ENCODE measurements at regions not wholly inside any gene's neighbourhood (a gene's known extent, or its start where the extent isn't known, plus 50 kb on each side); places are given as distances from the start of the nearest gene placed in this dataset.

DNA sequence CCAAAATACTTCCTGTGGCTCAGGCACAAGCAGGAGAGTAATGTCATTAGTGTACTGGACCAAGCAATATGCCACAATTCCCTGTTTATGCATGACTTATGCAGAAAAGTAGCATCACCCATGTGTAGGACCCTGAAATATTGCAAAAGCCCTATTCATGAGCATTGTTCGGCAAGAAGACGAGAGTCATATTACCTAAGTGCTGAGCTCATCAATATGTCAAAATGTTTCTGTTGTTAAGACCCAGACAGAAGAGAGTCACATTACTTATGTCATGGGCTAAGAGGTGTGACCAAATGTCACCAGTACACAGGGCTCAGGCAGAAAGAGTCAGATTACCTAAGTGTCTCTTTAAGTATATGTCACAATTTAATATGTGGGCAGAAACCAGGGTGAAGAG, 1172.6 kb upstream of the AMELY start:
- Mint-ChIP-seq H3K4me1 (no peaks in the 10 kb centered on the region), H3K27ac (no peak overlapping the region), H3K27me3 (no peaks in the 10 kb centered on the region), H3K4me3 (no peak overlapping the region), H3K9me3 (peaks cover 0 to 7% (median 0%) of the 10 kb centered on the region in 3 donors), H3K36me3 (no peaks in the 10 kb centered on the region)
- no CpG with 5 or more reads among the region's 2 CpGs for WGBS (ENCODE audit: insufficient coverage)
- no peaks in the 10 kb centered on the region for H3K27me3 ChIP-seq (replicated peaks in 1 of 2; ENCODE audit: control insufficient read depth in 2 of 2, extremely low read depth in 1 of 2, insufficient read depth in 2 of 2, low read length in 1 of 2)
- no peaks in the 10 kb centered on the region for H3K36me3 ChIP-seq (ENCODE audit: control insufficient read depth in 2 of 2, extremely low read depth in 1 of 2, insufficient read depth in 1 of 2, low read length in 1 of 2)
- ATAC-seq (replicated peaks in 1 of 4) = no peak
- H3K27ac ChIP-seq (ENCODE audit: low read length) = no peak overlapping the region
- ChIA-PET POLR2A (no interaction called here), CTCF (no interaction called here)
- H3K9me3 ChIP-seq = no peaks in the 10 kb centered on the region
- H3K4me3 ChIP-seq (ENCODE audit: control insufficient read depth in 1 of 2, extremely low read depth in 1 of 2, low read length in 1 of 2) = no peak overlapping the region
- no peaks in the 10 kb centered on the region for H3K4me1 ChIP-seq (ENCODE audit: control insufficient read depth in 1 of 2, extremely low read depth in 1 of 2, insufficient read depth in 2 of 2, low read length in 2 of 2)
- no peak for DNase-seq

DNA sequence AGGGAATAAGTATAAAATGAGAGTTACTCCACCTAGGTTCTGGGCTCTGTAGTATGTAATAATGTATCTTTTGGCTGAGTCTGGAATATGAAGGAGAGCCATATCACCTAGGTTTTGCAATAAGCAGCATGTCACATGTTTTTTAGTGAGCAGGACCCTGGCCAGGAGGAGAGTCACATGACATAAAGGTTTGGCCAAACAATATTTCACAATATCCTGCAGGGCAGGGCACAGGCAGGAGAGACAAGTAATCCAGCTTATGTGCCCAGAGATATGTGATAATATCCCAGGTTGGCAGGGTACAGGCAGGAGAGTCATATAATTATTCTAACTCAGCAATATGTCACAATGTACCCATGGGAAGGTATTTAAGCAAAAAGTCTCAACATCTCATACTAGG, 1169.6 kb upstream of the AMELY start:
- Mint-ChIP-seq H3K9me3 (peaks cover 0 to 7% (median 0%) of the 10 kb centered on the region in 3 donors), H3K36me3 (no peaks in the 10 kb centered on the region), H3K27me3 (no peaks in the 10 kb centered on the region), H3K4me3 (no peak overlapping the region), H3K4me1 (no peaks in the 10 kb centered on the region), H3K27ac (no peak overlapping the region)
- ATAC-seq (replicated peaks in 1 of 4) = no peak
- no peak overlapping the region for H3K4me3 ChIP-seq (ENCODE audit: control insufficient read depth in 1 of 2, extremely low read depth in 1 of 2, low read length in 1 of 2)
- CTCF ChIA-PET = no interaction called here
- H3K9me3 ChIP-seq = no peaks in the 10 kb centered on the region
- no peak for DNase-seq
- H3K27ac ChIP-seq (ENCODE audit: low read length) = no peak overlapping the region
- no peaks in the 10 kb centered on the region for H3K4me1 ChIP-seq (ENCODE audit: control insufficient read depth in 1 of 2, extremely low read depth in 1 of 2, insufficient read depth in 2 of 2, low read length in 2 of 2)
- no peaks in the 10 kb centered on the region for H3K27me3 ChIP-seq (replicated peaks in 1 of 2; ENCODE audit: control insufficient read depth in 2 of 2, extremely low read depth in 1 of 2, insufficient read depth in 2 of 2, low read length in 1 of 2)
- POLR2A ChIA-PET = no interaction called here
- H3K36me3 ChIP-seq (ENCODE audit: control insufficient read depth in 2 of 2, extremely low read depth in 1 of 2, insufficient read depth in 1 of 2, low read length in 1 of 2) = no peaks in the 10 kb centered on the region

DNA sequence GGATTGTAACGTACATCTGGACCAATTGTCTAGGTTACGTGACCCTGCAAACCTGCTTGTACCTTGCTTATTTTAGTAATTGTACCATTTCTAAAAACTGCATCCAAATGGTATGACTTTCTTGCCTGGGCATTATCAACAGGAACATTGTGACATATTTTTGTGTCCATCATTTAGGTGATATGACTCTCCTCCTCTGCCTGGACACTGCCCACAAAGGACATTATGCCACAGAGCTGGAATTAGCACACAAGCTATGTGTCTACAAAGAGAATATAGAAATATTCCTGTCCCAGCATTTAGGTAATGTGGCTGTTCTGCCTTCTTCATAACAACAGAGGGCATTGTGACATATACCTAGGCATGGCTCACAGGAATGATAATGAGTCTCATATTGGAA, 1153.7 kb upstream of the AMELY start:
- ChIA-PET CTCF (no interaction called here), POLR2A (no interaction called here)
- H3K4me3 ChIP-seq (ENCODE audit: control insufficient read depth in 1 of 2, extremely low read depth in 1 of 2, low read length in 1 of 2) = no peak overlapping the region
- ATAC-seq (replicated peaks in 1 of 4) (no peak), DNase-seq (no peak)
- no peaks in the 10 kb centered on the region for H3K36me3 ChIP-seq (ENCODE audit: control insufficient read depth in 2 of 2, extremely low read depth in 1 of 2, insufficient read depth in 1 of 2, low read length in 1 of 2)
- H3K27me3 ChIP-seq (replicated peaks in 1 of 2; ENCODE audit: control insufficient read depth in 2 of 2, extremely low read depth in 1 of 2, insufficient read depth in 2 of 2, low read length in 1 of 2) = no peaks in the 10 kb centered on the region
- H3K27me3 Mint-ChIP-seq = no peaks in the 10 kb centered on the region
- no peaks in the 10 kb centered on the region for H3K4me1 Mint-ChIP-seq
- no peak overlapping the region for H3K4me3 Mint-ChIP-seq
- no peaks in the 10 kb centered on the region for H3K36me3 Mint-ChIP-seq
- H3K9me3 ChIP-seq = no peaks in the 10 kb centered on the region
- no peaks in the 10 kb centered on the region for H3K4me1 ChIP-seq (ENCODE audit: control insufficient read depth in 1 of 2, extremely low read depth in 1 of 2, insufficient read depth in 2 of 2, low read length in 2 of 2)
- peaks cover 0 to 9% (median 0%) of the 10 kb centered on the region in 3 donors for H3K9me3 Mint-ChIP-seq
- 47% methylated on average over 2 of the region's 2 CpGs for WGBS (ENCODE audit: insufficient coverage)
- no peak overlapping the region for H3K27ac Mint-ChIP-seq
- H3K27ac ChIP-seq (ENCODE audit: low read length) = no peak overlapping the region

- no peak for DNase-seq
- no peaks in the 10 kb centered on the region for H3K4me1 ChIP-seq (ENCODE audit: control insufficient read depth in 1 of 2, extremely low read depth in 1 of 2, insufficient read depth in 2 of 2, low read length in 2 of 2)
- no peak for ATAC-seq (replicated peaks in 1 of 4)
Observed at GRCh38 chrY:8064500-8064899, 1152.9 kb upstream of the AMELY start.

DNA sequence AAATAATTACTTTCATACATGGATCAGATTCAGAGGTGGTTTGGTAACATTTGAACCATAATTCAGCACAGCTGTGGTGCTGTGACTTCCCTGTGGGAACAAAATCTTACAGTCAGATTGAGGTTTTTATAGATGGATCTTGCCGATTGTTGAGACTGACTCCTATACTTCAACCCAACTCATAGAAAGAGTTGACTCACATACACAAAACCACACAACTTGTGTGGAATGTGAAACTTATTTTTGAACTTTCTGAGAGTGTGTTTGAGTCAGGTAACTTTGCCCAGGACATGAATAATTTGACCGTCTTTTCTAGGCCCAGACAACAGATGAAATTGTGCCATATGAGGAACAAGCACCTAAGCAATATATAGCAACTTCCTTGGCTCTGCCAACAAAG, 1152.4 kb upstream of the AMELY start:
- Histone ChIP-seq H3K27ac (ENCODE audit: low read length) (no peak overlapping the region), H3K27me3 (replicated peaks in 1 of 2; ENCODE audit: control insufficient read depth in 2 of 2, extremely low read depth in 1 of 2, insufficient read depth in 2 of 2, low read length in 1 of 2) (no peaks in the 10 kb centered on the region), H3K9me3 (no peaks in the 10 kb centered on the region), H3K4me1 (ENCODE audit: control insufficient read depth in 1 of 2, extremely low read depth in 1 of 2, insufficient read depth in 2 of 2, low read length in 2 of 2) (no peaks in the 10 kb centered on the region), H3K4me3 (ENCODE audit: control insufficient read depth in 1 of 2, extremely low read depth in 1 of 2, low read length in 1 of 2) (no peak overlapping the region), H3K36me3 (ENCODE audit: control insufficient read depth in 2 of 2, extremely low read depth in 1 of 2, insufficient read depth in 1 of 2, low read length in 1 of 2) (no peaks in the 10 kb centered on the region)
- no peaks in the 10 kb centered on the region for H3K4me1 Mint-ChIP-seq
- H3K4me3 Mint-ChIP-seq = no peak overlapping the region
- DNase-seq (no peak), ATAC-seq (replicated peaks in 1 of 4) (no peak)
- no peaks in the 10 kb centered on the region for H3K27me3 Mint-ChIP-seq
- H3K9me3 Mint-ChIP-seq = peaks cover 0 to 6% (median 0%) of the 10 kb centered on the region in 3 donors
- no peak overlapping the region for H3K27ac Mint-ChIP-seq
- POLR2A ChIA-PET = no interaction called here
- H3K36me3 Mint-ChIP-seq = no peaks in the 10 kb centered on the region
- no CpG with 5 or more reads among the region's 2 CpGs for WGBS (ENCODE audit: insufficient coverage)
- CTCF ChIA-PET = no interaction called here

More at GRCh38 chrY:8064500-8064899, 1152.9 kb upstream of the AMELY start:
- Mint-ChIP-seq H3K27me3 (no peaks in the 10 kb centered on the region), H3K4me1 (no peaks in the 10 kb centered on the region), H3K27ac (no peak overlapping the region), H3K9me3 (peaks cover 0 to 9% (median 0%) of the 10 kb centered on the region in 3 donors), H3K4me3 (no peak overlapping the region), H3K36me3 (no peaks in the 10 kb centered on the region)
- Histone ChIP-seq H3K9me3 (no peaks in the 10 kb centered on the region), H3K36me3 (ENCODE audit: control insufficient read depth in 2 of 2, extremely low read depth in 1 of 2, insufficient read depth in 1 of 2, low read length in 1 of 2) (no peaks in the 10 kb centered on the region), H3K4me3 (ENCODE audit: control insufficient read depth in 1 of 2, extremely low read depth in 1 of 2, low read length in 1 of 2) (no peak overlapping the region), H3K27me3 (replicated peaks in 1 of 2; ENCODE audit: control insufficient read depth in 2 of 2, extremely low read depth in 1 of 2, insufficient read depth in 2 of 2, low read length in 1 of 2) (no peaks in the 10 kb centered on the region), H3K27ac (ENCODE audit: low read length) (no peak overlapping the region)
- no CpG with 5 or more reads among the region's 4 CpGs for WGBS (ENCODE audit: insufficient coverage)
- ChIA-PET POLR2A (no interaction called here), CTCF (no interaction called here)

- Mint-ChIP-seq H3K4me1 (no peaks in the 10 kb centered on the region), H3K27ac (no peak overlapping the region), H3K4me3 (no peak overlapping the region), H3K36me3 (no peaks in the 10 kb centered on the region), H3K27me3 (no peaks in the 10 kb centered on the region), H3K9me3 (no peaks in the 10 kb centered on the region)
- no peaks in the 10 kb centered on the region for H3K4me1 ChIP-seq (ENCODE audit: control insufficient read depth in 1 of 2, extremely low read depth in 1 of 2, insufficient read depth in 2 of 2, low read length in 2 of 2)
- H3K27me3 ChIP-seq (replicated peaks in 1 of 2; ENCODE audit: control insufficient read depth in 2 of 2, extremely low read depth in 1 of 2, insufficient read depth in 2 of 2, low read length in 1 of 2) = no peaks in the 10 kb centered on the region
- no peaks in the 10 kb centered on the region for H3K36me3 ChIP-seq (ENCODE audit: control insufficient read depth in 2 of 2, extremely low read depth in 1 of 2, insufficient read depth in 1 of 2, low read length in 1 of 2)
- no peak overlapping the region for H3K4me3 ChIP-seq (ENCODE audit: control insufficient read depth in 1 of 2, extremely low read depth in 1 of 2, low read length in 1 of 2)
- ChIA-PET CTCF (no interaction called here), POLR2A (no interaction called here)
- H3K27ac ChIP-seq (ENCODE audit: low read length) = no peak overlapping the region
- no peaks in the 10 kb centered on the region for H3K9me3 ChIP-seq
- no peak for ATAC-seq (replicated peaks in 1 of 4)
- no CpG with 5 or more reads among the region's 2 CpGs for WGBS (ENCODE audit: insufficient coverage)
- DNase-seq = no peak
Observed at GRCh38 chrY:8058613-8059012, 1147.1 kb upstream of the AMELY start.

DNA sequence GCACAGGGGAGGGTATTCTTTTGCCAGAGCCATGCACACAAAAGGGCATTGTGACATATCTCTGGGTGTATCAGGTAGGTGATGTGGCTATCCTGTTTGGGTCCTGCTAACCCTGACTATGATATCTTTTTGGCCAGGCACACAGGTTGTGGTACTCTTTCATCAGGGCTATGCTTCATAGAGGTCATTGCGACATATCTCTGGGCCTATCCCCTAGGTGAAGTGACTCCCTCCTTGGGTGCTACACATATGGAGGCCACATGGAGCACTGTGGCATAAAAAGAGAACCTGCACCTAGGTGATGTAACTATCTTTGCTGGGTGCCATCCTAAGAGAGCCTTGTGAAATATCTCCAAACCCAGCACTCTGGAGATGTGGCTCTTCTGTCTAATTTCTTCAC, 1139.8 kb upstream of the AMELY start:
- no peak overlapping the region for H3K27ac Mint-ChIP-seq
- H3K36me3 ChIP-seq (ENCODE audit: control insufficient read depth in 2 of 2, extremely low read depth in 1 of 2, insufficient read depth in 1 of 2, low read length in 1 of 2) = no peaks in the 10 kb centered on the region
- H3K27me3 Mint-ChIP-seq = no peaks in the 10 kb centered on the region
- no peaks in the 10 kb centered on the region for H3K36me3 Mint-ChIP-seq
- ATAC-seq (replicated peaks in 1 of 4) (no peak), DNase-seq (no peak)
- ChIA-PET POLR2A (no interaction called here), CTCF (no interaction called here)
- no peak overlapping the region for H3K4me3 ChIP-seq (ENCODE audit: control insufficient read depth in 1 of 2, extremely low read depth in 1 of 2, low read length in 1 of 2)
- no peaks in the 10 kb centered on the region for H3K27me3 ChIP-seq (replicated peaks in 1 of 2; ENCODE audit: control insufficient read depth in 2 of 2, extremely low read depth in 1 of 2, insufficient read depth in 2 of 2, low read length in 1 of 2)
- H3K27ac ChIP-seq (ENCODE audit: low read length) = no peak overlapping the region
- no peaks in the 10 kb centered on the region for H3K4me1 ChIP-seq (ENCODE audit: control insufficient read depth in 1 of 2, extremely low read depth in 1 of 2, insufficient read depth in 2 of 2, low read length in 2 of 2)
- H3K4me3 Mint-ChIP-seq = no peak overlapping the region
- H3K9me3 ChIP-seq = no peaks in the 10 kb centered on the region
- H3K9me3 Mint-ChIP-seq = no peaks in the 10 kb centered on the region
- WGBS (ENCODE audit: insufficient coverage) = 100% methylated on average over 1 of the region's 1 CpG
- no peaks in the 10 kb centered on the region for H3K4me1 Mint-ChIP-seq

Data from T-cell (primary cell).